H1 (cell line): ENCODE measurements at regions not wholly inside any gene's neighbourhood (a gene's known extent, or its start where the extent isn't known, plus 50 kb on each side); places are given as distances from the start of the nearest gene placed in this dataset.

Source experiments
- RBBP5 ChIP-seq: IDR thresholded peaks from 2 replicates; pipeline ENCODE4 v1.7.1; 2012; ENCODE audit warnings: low read depth, mild to moderate bottlenecking, inconsistent platforms, low read length, moderate library complexity, borderline replicate concordance
- TF ChIP-seq, protein P1 (sequence below): IDR thresholded peaks from 2 replicates; pipeline ENCODE4 v1.6.1; 2011; ENCODE audit warnings: low read depth, mild to moderate bottlenecking, low read length; ENCODE audit not compliant: insufficient read depth

DNA sequence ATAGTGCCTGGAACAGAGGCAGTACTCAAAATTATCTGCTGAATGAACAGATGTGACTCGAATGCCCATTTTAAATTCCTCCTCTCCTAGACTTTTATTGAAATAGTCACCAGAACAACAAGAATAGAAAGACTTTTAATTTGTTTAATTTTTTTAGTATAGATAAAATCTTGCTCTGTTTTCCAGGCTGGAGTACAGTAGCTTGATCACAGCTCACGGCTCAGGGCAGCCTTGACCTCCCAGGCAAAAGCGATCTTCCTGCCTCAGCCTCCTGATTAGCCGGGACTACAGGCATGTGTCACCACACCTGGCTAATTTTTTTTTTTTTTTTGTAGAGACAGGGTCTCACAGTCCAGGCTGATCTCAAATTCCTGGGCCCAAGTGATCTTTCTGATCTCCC is 120.9 kb upstream of the FREM2 start (continued):
- TF ChIP-seq, protein P1, sequence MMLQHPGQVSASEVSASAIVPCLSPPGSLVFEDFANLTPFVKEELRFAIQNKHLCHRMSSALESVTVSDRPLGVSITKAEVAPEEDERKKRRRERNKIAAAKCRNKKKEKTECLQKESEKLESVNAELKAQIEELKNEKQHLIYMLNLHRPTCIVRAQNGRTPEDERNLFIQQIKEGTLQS: no peak
- TF ChIP-seq RBBP5: no peak
